Activated CD8-positive, alpha-beta memory T cell treated with anti-CD3 and anti-CD28 coated beads for 4 hours (primary cell): ENCODE measurements at regions not wholly inside any gene's neighbourhood (a gene's known extent, or its start where the extent isn't known, plus 50 kb on each side); places are given as distances from the start of the nearest gene placed in this dataset.

Source experiments
- DNase-seq, 2 donors: peaks; one replicate each; pipeline ENCODE4 v3.0.0-alpha.2; 2020; ENCODE audit warnings: low read depth in 2 of 2

DNA sequence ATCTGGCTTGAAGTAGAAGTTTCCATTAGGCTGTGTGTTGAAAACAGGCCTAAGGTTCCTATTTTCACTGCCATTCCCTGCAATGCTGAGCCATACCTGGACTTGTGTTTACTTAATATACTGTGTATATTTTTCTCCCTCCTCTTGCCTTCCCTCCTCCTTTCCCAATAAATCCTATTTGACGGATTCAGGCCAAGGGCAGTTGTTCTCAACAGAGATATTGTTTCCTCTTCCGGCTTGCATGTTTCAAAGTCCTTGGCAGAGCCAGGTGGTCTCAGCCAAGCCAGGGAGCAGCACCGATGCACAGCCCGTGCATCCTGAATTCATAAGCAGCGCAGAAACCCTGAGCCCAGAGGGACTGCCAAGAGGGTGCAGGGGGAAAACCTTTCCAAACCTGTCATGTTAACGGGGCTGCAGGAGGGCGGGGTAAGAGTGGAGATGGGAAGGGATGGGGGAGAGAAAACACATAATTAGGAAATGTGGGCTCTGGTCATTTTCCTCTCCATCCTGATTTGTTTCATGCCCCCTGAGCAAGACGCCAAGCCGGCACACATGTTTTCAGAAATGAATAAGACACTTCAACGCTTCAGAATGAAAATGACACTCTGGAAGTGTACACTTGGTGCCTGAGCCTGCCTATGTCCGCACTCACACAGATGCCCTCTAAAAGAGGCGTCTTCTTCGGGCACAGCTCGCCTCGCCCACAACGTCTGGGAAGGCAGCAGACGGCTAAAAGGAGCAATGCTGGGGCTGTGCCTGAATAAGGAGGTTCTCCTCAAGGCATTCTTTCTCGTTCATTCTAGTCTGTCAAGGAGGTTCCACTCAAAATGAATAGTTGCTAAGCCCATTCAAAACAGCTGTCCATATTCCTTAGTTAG, 149.3 kb upstream of the UBL3 start:
- no peak for DNase-seq

DNA sequence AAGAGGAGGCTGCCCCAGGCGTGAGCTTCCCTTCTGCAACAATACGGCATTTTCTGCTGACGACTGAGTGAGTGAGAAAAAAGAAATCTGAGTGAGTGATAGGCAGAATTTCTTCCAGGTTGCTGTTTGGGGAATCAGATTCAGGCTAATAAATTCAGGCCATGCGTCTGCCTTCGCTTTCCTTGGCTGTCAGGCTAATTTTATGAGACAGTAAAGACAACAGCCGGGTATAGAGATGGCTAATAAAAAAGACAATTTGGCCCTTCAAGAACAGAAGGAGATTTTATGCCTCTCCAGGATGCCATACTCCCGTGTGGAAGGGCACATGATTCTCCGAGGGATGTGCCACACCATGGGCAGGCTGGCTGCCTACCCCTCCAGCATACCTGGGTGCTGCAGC, 145.9 kb upstream of the UBL3 start:
- DNase-seq, result no peak

DNA sequence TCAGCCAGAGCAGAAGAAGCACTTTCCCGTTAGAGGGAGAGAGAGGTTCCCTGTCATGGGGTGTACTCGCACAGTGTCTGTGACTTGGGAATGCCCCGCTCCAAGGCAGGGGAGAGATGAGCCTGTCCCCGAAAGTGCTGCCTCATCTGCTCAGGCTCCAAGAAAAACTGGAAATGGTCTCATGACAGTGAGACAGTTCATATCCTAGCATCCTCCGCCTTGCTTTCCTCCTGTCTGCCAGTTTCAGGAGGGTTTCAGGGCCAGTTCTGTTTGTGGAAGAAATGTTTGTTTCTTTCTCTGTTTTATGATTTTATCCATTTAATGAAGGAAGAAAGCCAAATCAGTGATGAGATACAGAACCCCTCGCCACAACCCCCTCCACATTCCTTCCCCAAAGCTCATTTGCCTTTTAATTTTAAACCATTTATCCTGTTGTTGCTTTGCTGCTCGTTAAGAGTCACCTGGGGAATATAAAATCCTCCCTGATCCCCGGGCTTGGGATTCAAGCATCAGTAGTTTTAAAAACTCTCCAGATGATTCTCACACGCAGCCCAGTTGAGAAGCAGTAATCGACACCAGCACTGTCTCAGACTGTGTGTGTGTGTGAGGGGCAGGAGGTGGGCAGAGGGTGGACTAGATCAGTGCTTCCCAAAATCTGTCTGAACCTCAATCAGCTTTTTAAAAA, 144.6 kb upstream of the UBL3 start:
- DNase-seq, result no peak

DNA sequence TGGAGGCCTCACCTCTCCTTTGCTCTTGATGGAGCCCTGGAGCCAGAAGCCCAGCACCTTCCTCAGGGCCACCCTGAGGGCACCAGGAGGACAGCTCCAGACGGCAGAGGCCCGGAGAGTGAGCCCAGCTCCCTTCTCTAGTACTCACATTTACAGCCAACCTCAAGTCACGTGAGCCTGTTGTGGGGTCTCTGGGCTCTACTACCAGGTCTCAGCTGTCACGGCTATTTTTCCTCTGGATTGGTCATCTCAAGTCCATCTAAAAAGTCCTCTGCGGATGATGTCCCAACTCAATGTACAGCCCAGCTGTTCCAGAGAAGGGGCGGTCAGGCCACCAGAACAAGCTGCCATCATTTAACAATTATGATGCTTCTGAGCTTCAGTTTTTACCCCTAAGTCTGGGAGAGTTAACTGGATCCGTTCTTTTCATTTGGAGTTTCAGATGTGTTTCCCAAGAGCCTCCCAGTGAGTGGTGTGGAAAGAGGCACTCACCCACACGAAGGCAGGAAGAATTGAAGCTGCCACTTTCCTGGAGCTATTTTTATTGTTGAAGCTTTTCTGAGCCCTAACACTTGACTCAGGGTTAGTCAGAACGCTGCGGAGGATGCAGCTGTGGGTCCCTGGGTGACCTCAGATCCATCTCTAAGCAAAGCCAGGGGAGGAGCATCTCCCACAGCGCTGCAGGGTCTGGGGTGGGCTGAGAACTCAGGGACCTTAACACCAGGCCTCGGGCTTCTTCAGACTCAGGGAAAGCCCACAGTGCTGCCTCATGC, 143.5 kb upstream of the UBL3 start:
- no peak for DNase-seq

DNA sequence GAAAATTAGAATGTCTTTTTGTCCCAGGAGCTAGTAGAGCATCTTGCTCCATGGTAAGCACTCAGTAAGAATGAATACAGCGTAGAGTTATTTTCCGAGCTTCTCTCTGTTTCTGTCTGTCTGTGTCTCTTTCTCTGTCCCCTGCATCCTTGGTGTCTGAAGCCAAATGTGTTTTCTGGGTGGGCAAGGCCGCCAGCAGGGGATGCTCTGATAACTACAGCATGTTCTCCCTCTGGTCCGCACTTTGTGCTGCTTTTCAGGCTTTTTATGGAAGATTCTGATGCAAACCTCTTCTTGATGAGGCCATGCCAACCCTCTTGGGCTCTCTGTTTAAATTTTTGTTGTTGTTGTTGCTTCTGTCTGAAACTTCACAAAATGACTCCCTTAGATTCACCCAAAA, 142.8 kb upstream of the UBL3 start:
- no peak for DNase-seq

DNA sequence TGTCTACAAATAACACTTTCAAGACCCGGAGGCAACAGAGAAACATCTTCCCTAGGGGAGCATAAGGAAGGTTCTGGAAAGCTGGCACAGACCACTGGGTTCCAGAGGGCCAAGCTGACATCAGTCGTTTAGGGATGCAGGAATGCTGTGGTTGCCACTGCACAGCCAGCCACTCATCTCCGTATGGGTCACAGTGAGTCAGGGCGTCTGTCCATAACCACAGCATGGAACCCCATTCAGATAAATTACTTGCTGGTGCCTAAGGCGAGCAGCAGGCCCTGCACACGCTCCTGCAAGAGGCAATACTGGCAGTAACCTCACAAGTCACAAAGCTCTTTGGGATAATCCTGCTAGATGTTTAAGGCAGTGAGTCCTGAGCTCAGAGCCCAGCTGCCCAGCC, 140.9 kb upstream of the UBL3 start:
- no peak for DNase-seq

DNA sequence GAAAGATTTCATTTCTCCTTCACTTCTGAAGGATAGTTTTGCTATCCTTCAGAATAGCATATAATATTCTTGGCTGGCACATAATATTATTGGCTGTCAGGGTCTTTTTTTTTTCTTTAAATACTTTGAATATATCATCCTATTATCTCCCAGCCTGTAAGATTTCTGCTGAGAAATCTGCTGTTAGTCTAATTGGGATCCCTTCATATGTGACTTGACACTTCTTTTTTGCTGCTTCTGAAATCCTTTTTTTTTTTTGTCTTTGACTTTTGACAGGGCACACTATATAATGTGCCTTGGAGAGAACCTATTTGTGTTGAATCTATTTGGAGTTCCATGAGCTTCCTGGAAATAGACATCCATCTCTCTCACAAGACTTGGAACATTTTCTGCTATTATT, 136.9 kb upstream of the UBL3 start:
- DNase-seq, result no peak

DNA sequence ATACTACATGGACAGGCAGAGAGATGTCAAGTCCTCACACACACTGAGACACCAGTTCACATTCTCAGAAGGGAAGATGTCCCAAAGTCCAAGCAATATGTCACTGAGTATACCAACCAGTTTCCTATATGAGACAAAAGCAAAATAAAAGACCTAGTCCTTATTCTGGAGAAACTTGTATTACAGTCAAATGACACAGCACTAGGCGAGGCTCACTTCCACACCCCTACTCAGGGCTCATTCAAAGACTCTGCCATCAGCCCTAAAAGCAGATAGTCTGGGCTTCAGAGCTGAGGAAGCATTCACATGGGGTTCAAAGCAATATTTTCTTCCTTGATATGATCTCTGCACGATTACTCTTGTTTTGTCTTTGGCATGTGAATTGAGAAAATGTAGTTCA, 129.9 kb upstream of the UBL3 start:
- DNase-seq, result no peak

DNA sequence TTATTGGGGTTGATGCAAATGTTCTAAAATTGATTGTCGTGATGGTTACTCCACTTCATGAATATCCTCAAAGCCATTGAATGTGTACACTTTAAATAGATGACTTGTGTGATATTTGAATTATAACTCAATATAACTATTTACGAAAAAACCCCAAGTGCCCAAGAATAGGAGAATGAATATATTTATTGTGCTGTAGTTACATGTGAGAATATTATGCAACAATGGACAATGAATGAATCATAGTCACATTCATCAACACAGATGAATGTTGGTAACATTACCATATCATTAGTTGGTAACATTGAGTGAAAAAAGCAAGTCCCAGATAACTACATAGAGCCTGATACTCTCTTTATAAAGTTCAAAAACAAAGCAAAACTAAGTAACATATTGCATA, 127.8 kb upstream of the UBL3 start:
- DNase-seq, result no peak

DNA sequence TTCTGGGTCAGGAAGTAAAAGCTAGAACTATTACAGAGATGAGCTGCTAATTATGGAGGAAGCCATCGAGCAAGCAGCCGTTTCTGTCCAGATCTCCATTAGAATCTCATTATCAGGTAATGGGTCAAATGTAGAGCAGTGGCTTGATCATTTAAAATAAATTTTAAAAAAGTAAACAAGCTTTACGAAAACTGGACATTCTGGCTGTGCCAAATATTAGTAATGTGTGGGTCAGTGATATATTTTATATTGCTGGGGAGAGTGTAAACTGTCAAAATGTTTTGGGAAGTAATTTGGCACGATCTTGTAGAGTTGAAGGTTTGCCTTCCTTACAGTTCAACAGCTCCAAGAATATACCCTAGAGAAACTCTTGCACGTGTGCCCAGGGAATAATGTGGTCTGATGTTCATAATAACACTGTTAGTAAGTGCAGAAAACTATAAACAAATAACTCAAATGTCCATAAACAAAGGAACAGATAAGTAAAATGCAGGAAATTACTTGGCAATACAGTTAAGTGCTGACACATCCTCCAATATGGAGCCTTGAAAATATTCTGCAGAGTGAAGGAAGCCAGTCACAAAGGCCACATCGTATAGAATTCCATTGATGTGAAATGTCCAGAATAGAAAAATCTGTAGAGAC, 127.2 kb upstream of the UBL3 start:
- no peak for DNase-seq

DNA sequence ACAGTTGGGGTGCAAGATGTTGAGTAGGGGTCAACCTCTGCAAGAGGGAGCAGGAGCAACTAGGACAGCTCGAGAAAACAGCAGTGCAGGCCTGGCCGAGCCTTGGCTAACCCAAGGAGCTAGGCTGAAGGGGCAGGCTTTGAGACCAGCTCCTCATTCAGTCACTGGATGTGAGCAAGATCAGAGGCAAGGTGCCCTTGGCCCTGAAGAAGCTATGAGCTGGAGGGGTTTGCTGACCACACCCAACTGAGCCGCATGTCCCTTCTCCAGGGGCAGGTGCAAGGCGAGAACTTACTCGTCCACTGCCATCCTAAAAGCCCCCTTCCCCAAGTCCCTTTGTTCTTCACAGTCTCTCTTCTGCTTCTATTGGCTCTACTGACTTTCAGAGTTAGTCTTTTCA, 126.1 kb upstream of the UBL3 start:
- no peak for DNase-seq

DNA sequence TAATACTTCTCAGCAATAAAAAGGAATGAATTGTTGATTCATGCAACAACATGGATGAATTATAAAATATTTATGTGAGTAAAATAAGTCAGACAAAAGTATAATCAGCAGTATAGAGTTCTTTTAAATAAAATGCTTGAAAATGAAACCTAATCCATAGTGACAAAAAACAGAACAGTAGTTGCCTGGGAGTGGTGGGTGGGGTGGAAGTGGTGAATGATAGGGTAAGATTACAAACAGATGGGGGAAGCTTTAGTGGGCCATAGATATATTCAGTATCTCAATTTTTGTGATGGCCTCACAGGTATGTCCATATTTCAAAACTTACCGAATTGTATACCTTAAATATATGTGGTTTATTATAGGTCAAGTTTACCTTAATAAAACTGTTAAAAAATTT, 124.9 kb upstream of the UBL3 start:
- DNase-seq, result no peak

DNA sequence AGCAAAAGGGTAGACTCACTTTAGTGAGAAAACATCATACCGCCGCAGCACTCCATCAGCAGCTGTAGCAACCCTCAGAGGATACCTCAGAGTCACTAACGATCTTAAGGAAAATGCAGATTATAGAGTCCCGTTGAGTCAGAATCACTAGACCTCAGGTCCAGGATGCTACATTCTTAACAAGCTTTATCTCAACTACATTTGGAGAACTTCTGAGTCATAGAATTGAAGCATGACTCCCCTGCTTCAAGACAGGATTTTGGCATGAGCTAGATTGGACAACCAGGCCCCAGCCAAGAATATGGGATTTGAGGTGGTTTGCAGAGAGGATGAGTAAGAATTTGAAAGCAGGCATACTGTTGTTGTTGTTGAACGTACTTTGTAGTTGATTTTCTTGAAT, 118.9 kb upstream of the UBL3 start:
- no peak for DNase-seq

DNA sequence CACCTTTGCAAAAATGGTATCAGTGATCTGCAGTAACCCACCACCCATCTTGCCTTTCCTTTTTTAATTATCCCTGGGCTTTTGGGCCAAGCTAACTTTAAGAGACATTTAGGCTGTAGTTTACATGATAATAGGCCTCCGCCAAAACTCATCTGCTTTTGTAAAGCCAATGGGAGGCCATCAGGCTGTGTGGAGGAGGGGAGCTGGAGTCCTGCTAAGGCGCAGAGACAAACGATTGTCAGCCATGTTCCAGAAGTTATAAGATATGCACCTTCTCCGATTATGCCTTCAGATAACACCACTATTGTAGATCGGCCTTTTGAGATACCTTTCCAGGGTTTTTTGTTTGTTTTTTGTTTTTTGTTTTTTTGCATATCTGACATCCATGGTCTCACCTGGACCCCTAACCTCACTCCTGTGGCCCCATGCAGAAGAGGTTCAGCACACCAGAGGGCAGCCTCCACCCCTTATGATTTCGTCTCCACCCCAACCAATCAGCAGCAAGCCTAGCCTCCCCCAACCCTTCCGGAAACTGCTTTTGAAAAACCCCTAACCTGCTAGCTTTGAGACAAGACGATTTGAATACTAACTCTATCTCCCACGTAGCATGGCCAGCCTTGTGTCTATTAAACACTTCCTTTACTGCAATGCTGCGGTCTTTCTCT, 113.9 kb upstream of the UBL3 start:
- DNase-seq, result no peak

DNA sequence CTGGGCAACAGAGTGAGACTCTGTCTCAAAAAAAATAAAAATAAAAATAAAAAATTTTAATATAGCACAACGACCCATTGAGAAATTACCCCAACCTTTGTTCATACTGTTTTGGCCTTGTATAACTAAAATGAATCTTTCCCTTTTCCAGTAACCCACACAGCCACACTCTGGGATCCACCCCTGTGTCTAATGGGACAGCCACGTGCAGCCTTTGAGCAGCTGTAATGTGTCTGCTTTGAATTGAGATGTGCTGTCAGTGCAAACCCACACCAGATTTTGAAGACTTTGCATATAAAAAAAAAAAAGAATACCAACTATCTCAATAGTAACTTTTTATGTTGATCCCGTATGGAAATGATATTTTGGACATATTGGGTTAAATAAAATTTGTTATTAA, 112.7 kb upstream of the UBL3 start:
- no peak for DNase-seq

DNA sequence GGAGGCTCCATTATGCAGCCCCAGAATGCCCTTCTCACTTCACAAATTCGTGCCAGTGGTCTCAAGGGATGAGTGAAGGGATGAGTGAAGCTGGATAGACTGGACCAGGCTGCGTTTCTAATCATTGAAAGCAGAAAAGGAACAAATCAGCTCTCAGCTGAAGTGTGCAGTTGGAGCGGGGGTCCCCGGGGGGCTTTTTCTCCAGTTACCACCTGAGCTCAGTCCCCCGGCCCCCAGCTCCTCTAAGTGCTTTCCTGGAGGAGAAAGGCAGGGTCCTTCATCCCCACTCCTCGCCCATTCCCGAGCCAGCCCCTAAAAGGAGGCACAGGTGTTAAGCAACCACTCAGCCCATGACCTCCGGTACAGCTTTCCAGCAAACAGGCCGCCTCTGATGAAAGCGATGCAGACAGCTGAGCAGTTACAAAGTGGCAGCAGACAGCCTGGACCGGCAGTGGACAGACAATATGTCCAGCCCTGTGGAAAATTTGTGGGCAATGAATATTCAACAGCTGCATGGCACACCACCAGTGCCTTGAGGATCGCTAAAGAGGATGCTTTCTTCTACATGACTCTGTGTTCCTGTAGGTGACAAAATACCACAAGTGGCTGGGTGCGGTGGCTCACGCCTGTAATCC, 110.7 kb upstream of the UBL3 start:
- DNase-seq, result no peak

DNA sequence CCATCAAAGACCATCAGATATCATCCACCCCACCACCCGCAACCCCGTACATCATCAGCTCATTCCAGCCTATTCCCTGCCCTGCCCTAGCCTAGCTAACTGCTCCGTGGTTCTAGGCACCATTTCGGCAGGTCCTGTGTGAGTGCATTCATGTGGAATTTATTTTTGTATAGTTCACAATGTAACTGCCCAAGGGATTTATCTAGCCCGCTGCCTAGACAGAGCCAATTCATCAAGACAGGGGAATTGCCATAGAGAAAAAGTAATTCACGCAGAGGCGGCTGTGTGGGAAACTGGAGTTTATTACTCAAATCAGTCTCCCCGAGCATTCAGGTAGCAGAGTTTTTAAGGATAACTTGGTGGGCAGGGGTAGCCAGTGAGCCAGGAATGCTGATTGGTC, 109.2 kb upstream of the UBL3 start:
- DNase-seq, result no peak

DNA sequence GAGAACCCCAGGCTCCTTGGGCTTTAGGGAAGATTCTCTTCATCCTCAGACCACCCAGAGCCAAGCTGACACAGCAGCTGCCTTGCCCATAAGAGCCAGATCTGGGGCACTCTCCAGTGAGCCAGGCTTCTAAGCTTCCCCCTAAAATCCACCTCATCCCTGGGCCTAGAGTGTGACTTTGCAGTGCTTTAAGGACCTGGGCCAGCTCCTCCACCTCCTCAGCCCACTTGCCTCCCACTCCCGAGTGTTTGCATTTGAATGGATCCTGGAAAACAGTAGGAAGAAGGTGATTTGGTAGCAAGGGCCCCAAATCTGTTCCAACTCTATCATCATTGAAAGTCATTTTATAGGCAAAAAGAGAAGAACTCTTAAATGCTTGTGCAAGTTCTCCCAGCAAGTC, 108.7 kb upstream of the UBL3 start:
- DNase-seq, result no peak

DNA sequence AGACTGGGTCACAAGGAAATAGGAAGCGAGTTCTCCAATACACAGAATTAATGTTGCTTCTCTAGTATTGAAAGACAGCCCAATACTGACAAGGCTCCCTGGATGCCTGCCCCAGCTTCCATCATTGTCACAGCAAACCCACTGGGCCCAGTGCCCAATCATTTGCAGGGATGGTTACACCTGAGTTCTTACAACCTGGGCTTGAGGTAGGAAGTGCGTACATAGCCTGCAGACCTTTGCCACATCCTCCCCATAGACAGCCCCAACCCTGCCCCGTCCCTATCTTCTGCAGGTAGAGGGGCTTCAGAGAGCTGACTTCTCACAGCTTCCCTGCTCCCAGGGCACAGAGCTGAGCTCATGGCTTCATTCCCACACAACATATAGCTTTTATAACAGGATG, 108.1 kb upstream of the UBL3 start:
- no peak for DNase-seq

DNA sequence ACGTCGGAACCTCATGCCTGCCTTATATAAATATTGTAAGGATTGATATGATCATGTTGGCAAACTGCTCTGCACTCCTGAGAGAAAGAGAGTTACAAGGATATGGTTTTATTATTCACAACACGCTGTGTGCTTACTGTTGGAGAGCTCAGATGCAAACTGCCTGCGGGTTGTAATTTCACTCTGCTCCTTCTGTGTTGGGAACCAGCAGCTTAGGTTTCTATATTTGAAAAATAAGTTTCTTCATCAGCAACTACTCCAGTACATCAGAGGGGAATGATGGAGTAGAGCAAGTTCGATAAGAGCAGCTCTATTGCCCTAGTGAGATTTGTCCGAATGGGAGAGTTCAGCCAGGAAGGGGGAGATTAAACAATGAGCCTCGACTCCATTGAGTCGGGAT, 106.9 kb upstream of the UBL3 start:
- no peak for DNase-seq

DNA sequence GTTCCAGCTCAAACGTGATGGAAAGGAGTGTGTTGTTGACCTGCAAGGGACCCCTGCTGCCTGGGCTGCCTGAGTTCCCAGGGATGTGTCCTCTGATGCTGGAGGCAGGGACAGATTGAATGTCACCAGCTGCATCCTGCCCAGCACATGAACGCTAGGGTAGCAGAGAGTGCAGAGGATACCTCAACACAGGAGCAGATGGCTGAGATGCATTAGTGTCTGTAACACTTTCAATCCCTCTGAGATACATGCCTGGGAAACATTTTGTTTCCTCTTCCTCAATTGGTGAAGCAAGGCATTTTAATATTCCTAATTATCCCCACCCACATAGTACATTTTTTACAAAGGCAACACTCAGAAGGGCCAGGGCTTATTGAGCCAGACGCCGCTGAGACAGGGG, 106.4 kb upstream of the UBL3 start:
- DNase-seq, result no peak
